ENCODE measurements at regions not wholly inside any gene's neighbourhood (a gene's known extent, or its start where the extent isn't known, plus 50 kb on each side); places are given as distances from the start of the nearest gene placed in this dataset.

GRCh38 chr16:65377195-65377594, 255.3 kb upstream of the CDH11 start:
- DNase-seq (no peak), ATAC-seq (ENCODE audit: low read depth) (no peak; the same call in 1 of the 2 replicates)
- Histone ChIP-seq H3K27ac (ENCODE audit: insufficient read depth, low read length) (no peak overlapping the region), H3K23ac (ENCODE audit: low read depth, low read length) (no peak overlapping the region), H3K4ac (ENCODE audit: low read depth, low read length) (no peak overlapping the region), H2AFZ (replicated peaks; ENCODE audit: low read length, poor library complexity) (no peak overlapping the region), H3K56ac (ENCODE audit: extremely low read depth, insufficient read depth, low read length) (no peak overlapping the region), H3K36me3 (ENCODE audit: control insufficient read depth, insufficient read depth, low read length) (no peaks in the 10 kb centered on the region), H3K27me3 (ENCODE audit: control insufficient read depth, insufficient read depth, low read length) (no peaks in the 10 kb centered on the region), H2BK5ac (ENCODE audit: low read depth, low read length, poor library complexity, severe bottlenecking) (no peak overlapping the region), H2BK20ac (ENCODE audit: low read depth, low read length) (no peak overlapping the region), H2AK9ac (replicated peaks; ENCODE audit: low read depth, low read length, poor library complexity) (no peak overlapping the region), H2BK15ac (ENCODE audit: low read depth, low read length) (no peak overlapping the region), H3K4me2 (ENCODE audit: low read depth, low read length) (no peak overlapping the region), H4K91ac (ENCODE audit: insufficient read depth, low read depth, low read length) (no peak overlapping the region), H3K9ac (ENCODE audit: low read depth, low read length) (no peak overlapping the region), H2BK120ac (ENCODE audit: low read depth, low read length) (no peak overlapping the region), H3K79me1 (ENCODE audit: low read depth in 1 of 2, low read length in 2 of 2) (no peaks in the 10 kb centered on the region), H3K4me1 (ENCODE audit: control insufficient read depth, insufficient read depth, low read length) (no peaks in the 10 kb centered on the region; the same call in 1 of the 2 replicates), H4K8ac (ENCODE audit: low read depth in 2 of 2, low read length in 2 of 2) (no peak overlapping the region), H3K14ac (replicated peaks; ENCODE audit: low read depth, low read length) (no peak overlapping the region), H3K4me3 (ENCODE audit: insufficient read depth, low read depth, low read length) (no peak overlapping the region), H2AK5ac (ENCODE audit: low read depth, low read length) (no peak overlapping the region), H3K9me1 (ENCODE audit: insufficient read depth, low read length) (peaks cover 8% of the 10 kb centered on the region; the same call in 1 of the 2 replicates), H4K20me1 (ENCODE audit: insufficient read depth, low read length) (no peaks in the 10 kb centered on the region), H3K18ac (ENCODE audit: low read depth, low read length) (no peak overlapping the region), H4K5ac (ENCODE audit: low read depth, low read length) (no peak overlapping the region), H3K9me3 (ENCODE audit: control insufficient read depth, insufficient read depth, low read length) (no peaks in the 10 kb centered on the region)
- no TSS peak for BruUV-seq (replicated peaks)
- intact Hi-C loops (cut with micrococcal nuclease) = no loop called here
- dilution Hi-C loops (cut with HindIII; ENCODE audit: low sequenced_read_pairs, unreplicated experiment) = no loop called here
- no peak for TF ChIP-seq USF2 (IDR thresholded peaks at IDR 0.05; ENCODE audit: low read depth, low read length)
- TF ChIP-seq MAFK (IDR thresholded peaks at IDR 0.05; ENCODE audit: low read depth, low read length) = no peak
- ChIA-PET CTCF (interaction anchor here (0.5 to 0.9 kb wide), 2 partner anchors 30 to 33 kb away, joined by 3 to 4 read pairs; no protein-coding TSS in a partner anchor), POLR2A (ENCODE audit: unreplicated experiment) (no interaction called here)
- in situ Hi-C loops (cut with MboI; ENCODE audit: low sequenced_read_pairs) = no loop called here
